SK-N-MC (cell line): ENCODE measurements at regions not wholly inside any gene's neighbourhood (a gene's known extent, or its start where the extent isn't known, plus 50 kb on each side); places are given as distances from the start of the nearest gene placed in this dataset.

Experiments used
- EZH2 ChIP-seq: fragments of 200-600 bp; sonication (generic); IDR thresholded peaks from one replicate; pipeline ENCODE4 v1.6.1; 2017; ENCODE audit warnings: antibody characterized with exemption
- FOXP2 ChIP-seq: optimal IDR thresholded peaks from 2 replicates; pipeline ENCODE3; 2011; ENCODE audit warnings: mild to moderate bottlenecking, moderate library complexity; ENCODE audit not compliant: insufficient read depth; ENCODE audit errors: extremely low read length, control extremely low read depth
- POLR2AphosphoS5 ChIP-seq: IDR thresholded peaks from 2 replicates; pipeline ENCODE4 v1.6.1; 2012; ENCODE audit warnings: mild to moderate bottlenecking, low read depth, low read length, borderline replicate concordance

DNA sequence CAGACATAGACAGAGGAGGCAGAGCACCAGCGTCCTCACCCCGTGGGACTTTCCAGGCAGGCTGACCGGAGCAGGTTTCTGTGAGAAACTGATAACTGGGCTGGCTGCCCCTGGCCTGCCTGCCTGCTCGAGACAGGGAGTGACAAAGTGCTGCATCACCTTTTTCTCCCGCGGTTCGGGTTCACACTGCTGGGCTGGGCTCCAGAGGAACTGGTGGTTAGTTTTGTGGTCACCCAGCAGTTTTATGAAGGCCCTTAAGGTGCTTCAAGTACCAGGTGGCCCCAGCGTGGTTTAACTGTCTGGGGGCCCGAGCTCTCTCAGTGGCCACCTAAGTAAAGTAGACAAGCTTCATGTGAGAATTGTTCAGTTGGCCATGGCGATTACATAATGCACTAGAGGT is 1073.6 kb downstream of the BCL11B start:
- TF ChIP-seq EZH2 (no peak), POLR2AphosphoS5 (no peak), FOXP2 (no peak)
